Inflammatory macrophage (primary cell): ENCODE measurements at regions not wholly inside any gene's neighbourhood (a gene's known extent, or its start where the extent isn't known, plus 50 kb on each side); places are given as distances from the start of the nearest gene placed in this dataset.

Experiments used
- DNase-seq, 2 donors: peaks; one replicate each; pipeline ENCODE4 v3.0.0-alpha.2; 2020 to 2022

- no peak for DNase-seq
These were observed 148.6 kb upstream of the CACNA1E start for GRCh38 chr1:181334724-181335123.

DNA sequence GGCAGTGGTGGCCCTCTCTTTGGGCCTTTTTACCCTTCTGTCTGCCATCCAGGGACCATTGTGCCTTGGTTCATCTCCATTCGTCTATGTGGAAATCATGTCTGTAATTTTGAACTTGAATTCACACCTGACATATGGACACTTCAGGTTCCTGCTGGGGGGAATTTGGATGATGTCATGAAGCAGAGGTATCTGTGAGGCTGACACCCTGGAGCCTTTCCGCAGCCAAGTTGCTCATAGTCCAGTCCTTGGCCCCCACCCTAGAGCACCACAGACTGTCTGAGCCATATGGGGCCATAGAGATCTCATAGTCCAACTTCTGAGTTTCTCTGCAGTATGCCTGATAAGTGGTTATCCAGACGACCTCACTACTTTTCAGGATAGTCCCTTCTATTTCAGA, 147.7 kb upstream of the CACNA1E start:
- DNase-seq, result no peak

DNA sequence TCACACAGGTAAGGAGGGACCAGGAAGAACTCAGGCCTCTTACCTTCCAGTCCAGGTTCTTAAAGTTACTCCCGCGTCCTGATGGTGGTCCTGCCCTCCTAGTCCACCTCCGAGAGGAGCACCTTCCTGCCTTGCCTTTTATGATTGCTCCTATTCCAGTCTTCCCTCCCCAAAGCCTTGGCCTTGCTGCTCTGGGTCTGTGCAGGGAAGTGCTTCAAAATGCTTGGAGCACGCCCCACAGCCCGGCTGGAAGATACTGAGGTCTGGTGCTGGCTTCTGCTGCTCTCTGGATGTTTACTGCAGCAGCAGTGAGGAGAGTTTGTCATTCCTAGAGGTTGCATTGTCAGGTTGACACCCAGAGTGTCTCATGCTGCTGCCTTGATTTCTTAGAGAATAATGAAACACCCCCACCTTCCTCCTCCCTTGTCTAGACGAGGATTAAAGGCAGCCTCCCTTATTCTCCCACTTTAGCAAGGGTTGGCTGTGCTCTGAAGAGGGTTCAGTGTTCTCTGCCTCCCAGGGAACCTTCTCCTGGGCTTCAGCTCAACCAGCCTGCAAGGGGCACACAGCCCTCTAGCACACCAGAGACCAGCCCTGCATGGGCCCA, 142.2 kb upstream of the CACNA1E start:
- no peak for DNase-seq

DNA sequence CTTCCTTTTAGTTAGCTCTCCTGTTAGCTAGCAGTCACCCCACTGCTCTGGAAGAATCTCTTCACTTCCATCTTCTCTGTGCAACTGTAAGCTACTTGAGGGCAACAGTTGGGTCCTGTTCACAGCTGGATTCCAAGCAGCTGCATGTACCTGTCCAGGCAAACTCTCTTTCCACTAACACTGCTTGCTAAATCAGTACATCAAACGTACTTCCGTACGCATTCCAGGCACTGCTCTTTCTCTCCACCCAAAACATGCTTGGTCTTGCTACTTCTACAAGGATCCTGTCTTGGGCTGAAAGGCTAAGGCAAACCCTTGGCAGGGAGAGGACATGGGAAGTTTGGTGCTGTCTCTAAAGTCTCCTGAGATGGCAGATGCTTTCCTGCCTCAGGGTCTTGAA, 139.2 kb upstream of the CACNA1E start:
- no peak for DNase-seq

GRCh38 chr1:181345146-181345545, 138.2 kb upstream of the CACNA1E start:
- no peak for DNase-seq

GRCh38 chr1:181347495-181348390, 135.6 kb upstream of the CACNA1E start:
- DNase-seq, result no peak

DNA sequence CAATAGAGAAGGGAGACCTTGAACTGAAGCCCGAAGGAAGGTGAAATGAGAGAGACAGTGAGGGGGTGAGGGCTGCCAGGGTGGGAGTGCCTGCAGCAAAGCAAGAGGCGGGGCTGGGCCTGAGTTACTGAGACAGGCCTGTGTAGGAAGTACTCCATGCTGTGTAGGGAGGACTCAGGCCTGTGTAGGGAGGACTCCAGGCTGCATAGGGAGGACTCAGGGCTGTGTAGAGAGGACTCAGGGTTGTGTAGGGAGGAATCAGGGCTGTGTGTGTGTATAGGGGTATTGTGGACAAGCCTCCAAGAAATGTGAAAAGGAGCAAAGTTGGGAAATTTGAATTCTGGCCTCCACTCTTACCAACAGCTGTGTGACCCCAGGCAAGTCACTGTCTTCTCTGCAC, 133.8 kb upstream of the CACNA1E start:
- no peak for DNase-seq

- no peak for DNase-seq
These were observed 133.2 kb upstream of the CACNA1E start for GRCh38 chr1:181350131-181350530.

DNA sequence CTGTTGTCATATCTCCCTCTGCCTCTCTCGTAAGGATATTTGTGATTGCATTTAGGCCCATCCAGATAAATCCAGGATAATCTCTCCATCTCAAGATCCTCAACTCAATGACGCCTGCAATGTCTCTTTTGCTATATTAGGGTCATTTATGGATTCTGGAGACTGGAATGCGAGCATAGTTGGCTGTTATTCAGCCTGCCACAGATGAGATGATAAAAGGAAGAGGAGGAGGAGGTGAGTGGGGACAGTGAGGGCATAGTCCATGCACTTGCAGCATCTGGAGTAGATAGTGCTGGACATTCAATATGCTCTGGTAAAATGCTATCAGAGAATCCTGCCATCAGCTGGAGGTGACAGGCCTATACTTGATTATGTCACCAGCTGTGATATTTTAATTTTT, 131.6 kb upstream of the CACNA1E start:
- no peak for DNase-seq

DNA sequence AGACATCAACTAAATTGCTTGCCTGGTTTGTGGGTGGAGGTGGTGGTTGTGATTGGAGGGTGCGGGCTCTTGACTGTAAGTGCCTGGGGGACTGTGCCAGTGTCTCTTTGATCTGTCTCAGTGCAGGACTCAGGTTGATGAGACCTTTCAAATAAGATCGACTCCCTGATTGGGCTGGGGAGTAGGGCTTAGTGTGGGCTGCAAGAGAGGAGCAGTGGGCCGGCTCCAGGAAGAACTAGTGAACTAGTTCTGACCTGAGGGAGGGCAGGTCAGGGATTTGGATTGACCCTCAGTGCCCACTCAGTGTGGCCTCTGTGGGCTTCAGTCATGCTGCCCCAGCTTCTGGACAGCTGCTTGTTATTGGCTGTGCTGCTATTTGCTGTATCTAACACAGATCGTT, 130.6 kb upstream of the CACNA1E start:
- no peak for DNase-seq

DNA sequence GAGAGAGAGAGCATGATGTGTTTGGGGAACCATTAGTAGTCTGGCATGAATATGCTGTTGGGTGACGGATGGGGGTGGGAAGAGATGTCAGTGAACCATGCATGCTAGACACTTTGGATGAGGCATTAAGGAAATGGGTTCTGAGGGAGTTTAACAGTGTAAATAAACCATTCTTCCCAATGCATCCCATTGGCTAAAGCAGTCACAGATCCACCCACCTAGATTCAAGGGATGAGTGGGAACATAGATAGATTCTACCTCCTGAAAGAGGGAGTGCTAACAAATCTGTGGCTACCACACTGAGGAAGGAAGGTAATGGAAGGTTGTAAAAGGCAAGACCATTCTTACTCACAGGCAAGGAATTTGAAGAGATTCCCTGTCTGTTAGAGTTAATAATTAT, 129.8 kb upstream of the CACNA1E start:
- DNase-seq, result no peak

DNA sequence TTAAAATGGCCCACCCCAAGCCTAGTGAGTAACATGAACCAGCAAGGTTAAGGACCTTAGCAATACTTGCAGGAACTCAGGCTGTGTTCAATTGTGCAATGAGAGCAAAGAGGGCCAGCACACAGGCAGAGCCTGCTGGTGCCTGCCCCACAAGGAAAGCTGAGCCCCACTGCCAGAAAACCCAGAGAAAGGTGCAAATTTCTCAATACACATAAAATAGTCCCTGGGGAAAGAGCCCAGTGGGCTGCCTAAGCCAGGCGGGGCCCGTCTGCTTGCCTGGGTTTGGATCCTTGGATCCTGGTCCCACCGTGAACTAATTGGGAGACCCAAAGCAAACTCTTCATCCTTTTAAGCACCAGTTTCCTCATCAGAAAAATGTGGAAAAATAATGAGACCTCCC, 128.5 kb upstream of the CACNA1E start:
- no peak for DNase-seq

GRCh38 chr1:181356505-181357340, 126.6 kb upstream of the CACNA1E start:
- DNase-seq, result peak in 1 of 2 donors; percentile 27

DNA sequence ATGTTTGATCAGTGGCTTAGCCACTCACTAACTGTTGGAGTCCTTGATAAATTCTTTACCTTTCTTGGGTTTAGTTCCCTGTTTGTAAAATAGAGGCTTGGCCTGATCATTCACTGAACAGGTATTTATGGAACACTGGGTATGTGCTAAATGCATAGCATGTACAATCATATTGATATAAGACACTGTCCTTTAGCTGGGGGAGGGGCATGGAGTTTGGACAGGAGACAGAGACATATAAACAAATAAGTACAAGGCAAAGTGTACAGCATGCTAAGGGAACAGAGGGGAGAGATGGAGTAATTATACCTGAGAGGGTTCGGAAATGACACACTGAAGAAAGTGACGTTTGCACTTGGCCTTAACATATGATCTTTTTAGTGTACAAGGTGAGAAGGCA, 124.3 kb upstream of the CACNA1E start:
- no peak for DNase-seq

- no peak for DNase-seq
These were observed 118.5 kb upstream of the CACNA1E start for GRCh38 chr1:181364801-181365200.

DNA sequence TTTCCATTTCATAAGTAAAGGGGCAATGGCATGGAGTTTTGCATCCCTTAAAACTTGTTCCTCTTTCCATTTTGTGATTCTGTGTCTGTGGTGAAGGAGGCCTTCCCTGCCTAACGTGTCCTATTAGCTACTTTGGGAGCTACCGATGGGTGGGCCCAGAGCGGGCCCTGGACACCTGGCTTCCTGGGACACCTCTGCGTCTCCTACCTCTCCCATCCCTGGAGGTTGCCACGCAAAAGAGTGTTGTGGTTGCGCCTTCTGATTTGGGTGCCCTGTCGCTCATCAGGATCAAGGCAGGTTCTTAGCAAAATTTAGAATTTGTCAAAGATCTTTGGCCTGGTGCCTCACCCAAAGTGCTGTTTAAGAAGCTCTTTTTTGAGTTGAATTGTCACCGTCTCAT, 116.4 kb upstream of the CACNA1E start:
- DNase-seq, result no peak

GRCh38 chr1:181369416-181369815, 113.9 kb upstream of the CACNA1E start:
- no peak for DNase-seq

GRCh38 chr1:181383695-181384094, 99.6 kb upstream of the CACNA1E start:
- peak in 1 of 2 donors; percentile 5 for DNase-seq

DNA sequence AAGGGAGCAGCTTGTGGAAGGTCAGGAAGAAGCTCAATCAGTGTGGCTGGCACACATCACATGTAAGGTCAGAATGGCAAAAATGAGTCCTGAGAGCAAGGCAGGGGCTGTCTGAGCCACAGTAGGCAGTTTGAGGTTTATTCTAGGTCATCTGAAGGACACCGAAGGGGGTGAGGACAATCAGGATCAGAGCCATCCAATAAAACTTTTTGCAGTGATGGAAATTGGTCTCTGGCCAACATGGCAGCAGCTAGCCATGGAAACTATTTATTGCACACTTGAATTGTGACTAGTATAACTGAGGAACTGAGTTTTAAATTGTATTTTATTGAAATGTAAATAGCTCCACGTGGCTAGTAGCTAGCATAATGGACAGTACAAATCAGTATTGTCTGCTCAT, 97.0 kb upstream of the CACNA1E start:
- no peak for DNase-seq

- no peak for DNase-seq
These were observed 96.4 kb upstream of the CACNA1E start for GRCh38 chr1:181386951-181387350.

DNA sequence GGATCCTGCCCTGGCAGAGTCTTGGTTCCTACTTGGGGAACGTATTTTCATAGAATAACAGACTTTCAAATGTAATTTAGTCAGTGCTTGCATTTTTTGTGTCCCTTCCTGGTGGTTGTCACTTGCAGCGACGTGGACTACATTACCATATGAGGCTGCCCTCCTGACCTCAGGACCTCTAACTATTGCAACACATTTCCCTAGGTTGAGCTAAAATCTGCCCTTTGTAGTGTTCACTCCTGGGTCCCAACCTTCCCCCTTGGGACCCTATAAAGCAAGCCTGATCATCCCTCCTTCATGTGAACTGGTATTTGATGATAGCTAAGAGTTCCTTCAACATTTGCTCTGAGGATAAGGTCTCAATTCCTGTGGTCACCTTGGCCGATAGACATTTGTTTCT, 95.6 kb upstream of the CACNA1E start:
- no peak for DNase-seq

- no peak for DNase-seq
These were observed 92.8 kb upstream of the CACNA1E start for GRCh38 chr1:181390410-181391077.
